Lower leg skin (tissue), 3 donors: ENCODE measurements at regions not wholly inside any gene's neighbourhood (a gene's known extent, or its start where the extent isn't known, plus 50 kb on each side); places are given as distances from the start of the nearest gene placed in this dataset.

ENCODE experiments used
- POLR2A ChIP-seq, 2 donors: fragments of 450-650 bp; IDR thresholded peaks; one replicate each; pipeline ENCODE4 v1.6.1; 2016 to 2017; ENCODE audit warnings: antibody characterized with exemption in 2 of 2, mild to moderate bottlenecking in 1 of 2, moderate library complexity in 1 of 2
- TF ChIP-seq, protein P1 (sequence below), 3 donors: fragments of 450-650 bp; IDR thresholded peaks; one replicate each; pipeline ENCODE4 v1.5.1; 2016; ENCODE audit warnings: antibody characterized with exemption in 3 of 3, mild to moderate bottlenecking in 3 of 3, moderate library complexity in 2 of 3

DNA sequence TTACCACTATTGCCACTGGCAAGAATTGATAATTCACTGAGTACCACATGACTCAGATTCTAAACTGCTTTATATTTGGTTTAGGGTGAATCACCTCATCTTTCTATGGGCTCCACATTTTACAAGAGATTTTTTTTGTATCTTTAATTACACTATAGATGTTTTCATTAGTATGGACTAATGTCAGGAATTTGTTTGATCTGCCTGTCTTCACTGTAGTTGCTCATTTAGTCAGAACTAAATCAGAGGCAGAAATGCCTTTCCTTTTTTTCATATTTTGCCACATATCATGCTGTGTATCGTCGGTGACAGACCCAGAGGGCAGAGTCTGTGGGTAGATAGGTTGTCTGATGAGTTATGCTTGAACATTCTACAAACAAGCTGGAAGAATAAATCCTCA lies 524.1 kb downstream of the METTL15 start:
- TF ChIP-seq, protein P1, sequence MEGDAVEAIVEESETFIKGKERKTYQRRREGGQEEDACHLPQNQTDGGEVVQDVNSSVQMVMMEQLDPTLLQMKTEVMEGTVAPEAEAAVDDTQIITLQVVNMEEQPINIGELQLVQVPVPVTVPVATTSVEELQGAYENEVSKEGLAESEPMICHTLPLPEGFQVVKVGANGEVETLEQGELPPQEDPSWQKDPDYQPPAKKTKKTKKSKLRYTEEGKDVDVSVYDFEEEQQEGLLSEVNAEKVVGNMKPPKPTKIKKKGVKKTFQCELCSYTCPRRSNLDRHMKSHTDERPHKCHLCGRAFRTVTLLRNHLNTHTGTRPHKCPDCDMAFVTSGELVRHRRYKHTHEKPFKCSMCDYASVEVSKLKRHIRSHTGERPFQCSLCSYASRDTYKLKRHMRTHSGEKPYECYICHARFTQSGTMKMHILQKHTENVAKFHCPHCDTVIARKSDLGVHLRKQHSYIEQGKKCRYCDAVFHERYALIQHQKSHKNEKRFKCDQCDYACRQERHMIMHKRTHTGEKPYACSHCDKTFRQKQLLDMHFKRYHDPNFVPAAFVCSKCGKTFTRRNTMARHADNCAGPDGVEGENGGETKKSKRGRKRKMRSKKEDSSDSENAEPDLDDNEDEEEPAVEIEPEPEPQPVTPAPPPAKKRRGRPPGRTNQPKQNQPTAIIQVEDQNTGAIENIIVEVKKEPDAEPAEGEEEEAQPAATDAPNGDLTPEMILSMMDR (IDR thresholded peaks at IDR 0.05), result no peak
- no peak for TF ChIP-seq POLR2A (IDR thresholded peaks at IDR 0.05)
